ENCODE measurements at regions not wholly inside any gene's neighbourhood (a gene's known extent, or its start where the extent isn't known, plus 50 kb on each side); places are given as distances from the start of the nearest gene placed in this dataset.
"Not testable (repeated sequence)": the region's sequence is repeated elsewhere in the genome, so short reads cannot be mapped to it uniquely, and the experiment has no call there.

- not testable (repeated sequence) for H3K9me3 ChIP-seq (ENCODE audit: low read depth); H3K27me3 ChIP-seq; DNase-seq (ENCODE audit: low read depth in 1 of 2, low spot score in 1 of 2); H3K4me3 ChIP-seq; H3K4me1 ChIP-seq (ENCODE audit: low read depth); H3K36me3 ChIP-seq; H3K27ac ChIP-seq
These were observed 137.7 kb upstream of the KCTD7 start for GRCh38 chr7:66490979-66491378.

DNA sequence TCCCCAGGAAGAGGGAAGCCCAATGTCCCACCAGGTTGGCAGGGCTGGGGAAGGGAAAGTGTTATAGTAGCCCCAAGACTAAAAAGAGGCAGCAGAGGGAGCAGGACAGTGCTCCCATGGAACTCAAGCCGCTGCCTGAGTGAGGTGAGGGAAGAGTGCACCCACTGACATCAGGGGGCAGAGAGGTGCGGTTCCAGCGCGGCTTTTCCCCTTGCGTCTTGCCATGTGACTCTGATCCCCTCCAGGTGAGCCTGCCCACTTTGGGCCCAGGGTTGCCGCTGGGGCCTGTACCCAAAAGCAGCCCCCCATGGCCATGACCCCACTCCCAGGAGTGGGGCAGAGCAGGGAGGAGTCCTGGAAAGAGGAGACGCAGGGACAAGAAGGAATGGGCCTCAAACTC lies 136.3 kb upstream of the KCTD7 start:
- H3K4me3 ChIP-seq: peak overlapping the region; percentile 60
- peak overlapping the region; percentile 97 for H3K27ac ChIP-seq
- not testable (repeated sequence) for H3K4me1 ChIP-seq (ENCODE audit: low read depth); DNase-seq (ENCODE audit: low read depth in 1 of 2, low spot score in 1 of 2); H3K9me3 ChIP-seq (ENCODE audit: low read depth); H3K36me3 ChIP-seq; H3K27me3 ChIP-seq

DNA sequence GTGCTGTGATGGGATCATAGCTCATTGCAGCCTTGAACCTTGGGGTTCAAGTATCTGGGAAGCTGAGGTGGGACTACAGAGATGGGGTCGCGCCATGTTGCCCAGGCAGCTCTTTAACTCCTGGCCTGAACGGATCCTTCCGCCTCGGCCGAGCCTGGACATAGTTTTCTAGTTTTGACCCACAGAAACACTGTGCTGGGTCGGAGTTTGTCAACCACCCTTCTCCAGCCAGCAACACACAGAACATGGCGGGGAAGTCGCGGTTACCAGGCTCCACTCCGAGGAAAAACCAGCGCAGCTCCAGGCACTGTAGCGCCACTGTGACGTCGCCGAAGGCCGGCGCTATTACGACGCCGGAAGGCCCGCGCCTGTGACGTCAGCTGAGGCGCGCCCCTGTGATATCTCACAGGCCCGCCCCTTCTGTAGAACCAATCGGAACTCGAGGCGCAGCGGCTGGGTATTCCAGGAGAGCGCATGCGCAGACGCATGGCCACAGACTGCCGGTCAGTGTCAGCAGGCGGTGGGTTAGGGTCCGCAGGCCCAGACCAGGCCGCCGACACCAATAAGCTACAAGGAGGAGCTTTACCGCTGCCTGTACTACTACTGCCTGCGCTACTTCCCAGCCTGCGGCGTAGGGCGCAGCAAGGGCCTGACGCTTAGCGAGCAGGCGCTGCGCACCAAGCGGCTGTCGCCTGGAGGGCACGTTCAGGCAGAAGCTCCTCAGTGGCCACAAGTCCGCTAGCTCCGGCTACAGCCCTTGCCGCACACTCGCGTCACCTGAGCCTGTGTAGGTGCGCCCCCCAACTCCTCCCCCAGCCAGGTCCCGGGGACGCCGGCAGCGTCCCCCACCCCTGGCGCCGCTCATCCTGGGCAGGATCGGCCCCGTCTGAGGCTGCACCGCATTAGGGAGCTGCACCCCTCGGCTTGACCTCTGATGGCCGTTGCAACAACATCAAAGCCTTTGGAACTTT lies 135.2 kb upstream of the KCTD7 start:
- Histone ChIP-seq H3K27ac (peak overlapping the region; percentile 97), H3K4me1 (ENCODE audit: low read depth) (no peaks in the 10 kb centered on the region)
- TF ChIP-seq, protein P1, sequence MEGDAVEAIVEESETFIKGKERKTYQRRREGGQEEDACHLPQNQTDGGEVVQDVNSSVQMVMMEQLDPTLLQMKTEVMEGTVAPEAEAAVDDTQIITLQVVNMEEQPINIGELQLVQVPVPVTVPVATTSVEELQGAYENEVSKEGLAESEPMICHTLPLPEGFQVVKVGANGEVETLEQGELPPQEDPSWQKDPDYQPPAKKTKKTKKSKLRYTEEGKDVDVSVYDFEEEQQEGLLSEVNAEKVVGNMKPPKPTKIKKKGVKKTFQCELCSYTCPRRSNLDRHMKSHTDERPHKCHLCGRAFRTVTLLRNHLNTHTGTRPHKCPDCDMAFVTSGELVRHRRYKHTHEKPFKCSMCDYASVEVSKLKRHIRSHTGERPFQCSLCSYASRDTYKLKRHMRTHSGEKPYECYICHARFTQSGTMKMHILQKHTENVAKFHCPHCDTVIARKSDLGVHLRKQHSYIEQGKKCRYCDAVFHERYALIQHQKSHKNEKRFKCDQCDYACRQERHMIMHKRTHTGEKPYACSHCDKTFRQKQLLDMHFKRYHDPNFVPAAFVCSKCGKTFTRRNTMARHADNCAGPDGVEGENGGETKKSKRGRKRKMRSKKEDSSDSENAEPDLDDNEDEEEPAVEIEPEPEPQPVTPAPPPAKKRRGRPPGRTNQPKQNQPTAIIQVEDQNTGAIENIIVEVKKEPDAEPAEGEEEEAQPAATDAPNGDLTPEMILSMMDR (IDR thresholded peaks at IDR 0.05; ENCODE audit: low read depth, low read length): peak; percentile 15

DNA sequence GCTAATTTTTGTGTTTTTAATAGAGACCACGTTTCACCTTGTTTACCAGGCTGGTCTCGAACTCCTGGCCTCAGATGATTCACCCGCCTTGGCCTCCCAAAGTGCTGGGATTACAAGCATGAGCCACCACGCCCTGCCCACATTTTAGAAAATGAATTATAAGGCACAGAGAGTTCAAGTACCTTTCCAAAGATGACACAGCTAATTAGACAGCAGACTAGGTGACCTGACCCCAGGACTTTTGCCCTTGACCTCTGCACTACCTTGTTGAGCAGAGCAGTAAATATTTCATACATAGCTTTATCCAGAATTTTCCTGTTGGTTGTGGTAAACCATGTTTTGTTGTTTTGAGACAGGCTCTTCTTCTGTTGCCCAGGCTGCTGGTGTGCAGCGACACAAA lies 131.3 kb upstream of the KCTD7 start:
- no peak overlapping the region for H3K27ac ChIP-seq
- no peak overlapping the region for H3K4me3 ChIP-seq
- H3K27me3 ChIP-seq: no peaks in the 10 kb centered on the region
- H3K4me1 ChIP-seq (ENCODE audit: low read depth): no peaks in the 10 kb centered on the region
- no peak for DNase-seq (ENCODE audit: low read depth in 1 of 2, low spot score in 1 of 2)
- no peaks in the 10 kb centered on the region for H3K36me3 ChIP-seq
- TF ChIP-seq, protein P1 (IDR thresholded peaks at IDR 0.05; ENCODE audit: low read depth, low read length): no peak
- no peaks in the 10 kb centered on the region for H3K9me3 ChIP-seq (ENCODE audit: low read depth)

More for the DNA sequence above, 135.2 kb upstream of the KCTD7 start:
- peak; percentile 99 for DNase-seq (ENCODE audit: low read depth in 1 of 2, low spot score in 1 of 2)
- peak overlapping the region; percentile 60 for H3K4me3 ChIP-seq
- no peaks in the 10 kb centered on the region for H3K27me3 ChIP-seq
- no peaks in the 10 kb centered on the region for H3K36me3 ChIP-seq
- H3K9me3 ChIP-seq (ENCODE audit: low read depth): no peaks in the 10 kb centered on the region

DNA sequence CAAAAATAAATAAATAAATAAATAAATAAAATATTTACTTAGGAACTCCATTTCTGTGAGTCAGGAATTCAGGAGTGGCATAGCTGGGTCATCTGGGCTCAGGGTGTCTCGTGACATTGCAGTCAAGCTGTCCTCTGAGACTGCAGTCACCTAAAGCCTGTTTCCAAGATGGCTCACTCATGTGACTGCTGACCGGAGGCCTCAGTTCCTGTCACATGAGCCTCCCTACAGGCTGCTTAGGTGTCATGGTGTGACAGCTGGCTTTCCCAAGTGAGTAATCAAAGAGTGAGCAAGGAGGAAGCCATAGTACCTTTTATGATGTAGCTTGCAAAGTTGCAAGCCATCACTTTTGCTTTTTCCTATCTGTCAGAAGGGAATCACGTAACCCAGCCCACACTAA lies 128.6 kb upstream of the KCTD7 start:
- TF ChIP-seq, protein P1 (IDR thresholded peaks at IDR 0.05; ENCODE audit: low read depth, low read length): no peak
- Histone ChIP-seq H3K4me3 (no peak overlapping the region), H3K27me3 (no peaks in the 10 kb centered on the region), H3K4me1 (ENCODE audit: low read depth) (no peaks in the 10 kb centered on the region), H3K27ac (no peak overlapping the region), H3K9me3 (ENCODE audit: low read depth) (no peaks in the 10 kb centered on the region), H3K36me3 (no peaks in the 10 kb centered on the region)
- DNase-seq (ENCODE audit: low read depth in 1 of 2, low spot score in 1 of 2): no peak

- H3K9me3 ChIP-seq (ENCODE audit: low read depth): no peaks in the 10 kb centered on the region
- DNase-seq (ENCODE audit: low read depth in 1 of 2, low spot score in 1 of 2): no peak
- H3K4me3 ChIP-seq: no peak overlapping the region
- no peaks in the 10 kb centered on the region for H3K4me1 ChIP-seq (ENCODE audit: low read depth)
- TF ChIP-seq, protein P1 (IDR thresholded peaks at IDR 0.05; ENCODE audit: low read depth, low read length): peak; percentile 9
- H3K27me3 ChIP-seq: no peaks in the 10 kb centered on the region
- no peak overlapping the region for H3K27ac ChIP-seq
- H3K36me3 ChIP-seq: no peaks in the 10 kb centered on the region
These were observed 126.2 kb upstream of the KCTD7 start for GRCh38 chr7:66502230-66503035.
